Heart right ventricle (tissue), 16 donors: ENCODE measurements at regions not wholly inside any gene's neighbourhood (a gene's known extent, or its start where the extent isn't known, plus 50 kb on each side); places are given as distances from the start of the nearest gene placed in this dataset.

ENCODE experiments used
- ATAC-seq, 8 donors: fragments of 200-7000 bp; cut with Tn5 transposase; one replicate each; pipeline ENCODE4 v1.9.1; 2020; ENCODE audit warnings: mild to moderate bottlenecking in 8 of 8, moderate library complexity in 8 of 8, moderate number of reproducible peaks in 1 of 8
- DNase-seq, 2 donors: peaks; one replicate each; pipeline ENCODE4 v3.0.0-alpha.2; 2020
- H3K27ac ChIP-seq, 10 donors: fragments of 200-600 bp; sonication (generic) in 2 of 10; one replicate each; pipeline versions ENCODE4 v1.5.0 to v1.8.0; 2020 to 2022; ENCODE audit warnings: mild to moderate bottlenecking in 3 of 10
- H3K27me3 ChIP-seq, 7 donors: fragments of 200-600 bp; one replicate each; pipeline ENCODE4 v1.8.0; 2021 to 2022; ENCODE audit warnings: mild to moderate bottlenecking in 2 of 7
- H3K36me3 ChIP-seq, 9 donors: fragments of 200-600 bp; sonication (generic) in 1 of 9; one replicate each; pipeline versions ENCODE4 v1.5.0 to v1.8.0; 2020 to 2022; ENCODE audit warnings: mild to moderate bottlenecking in 2 of 9
- H3K4me1 ChIP-seq, 9 donors: fragments of 200-600 bp; sonication (generic) in 1 of 9; one replicate each; pipeline versions ENCODE4 v1.5.0 to v1.8.0; 2020 to 2022; ENCODE audit warnings: mild to moderate bottlenecking in 4 of 9
- H3K4me3 ChIP-seq, 10 donors: fragments of 200-600 bp; sonication (generic) in 2 of 10; one replicate each; pipeline versions ENCODE4 v1.5.0 to v1.8.0; 2020 to 2022; ENCODE audit warnings: mild to moderate bottlenecking in 7 of 10, moderate library complexity in 2 of 10
- H3K9me3 ChIP-seq, 11 donors: fragments of 200-600 bp in 10 of 11; sonication (generic) in 2 of 11; one replicate each; pipeline versions ENCODE4 v1.5.0 to v1.8.0; 2013 to 2022; ENCODE audit warnings: mild to moderate bottlenecking in 2 of 11, control low read depth in 1 of 11, moderate library complexity in 1 of 11
- CTCF ChIP-seq, 9 donors: fragments of 200-600 bp; sonication (generic) in 2 of 9; IDR thresholded peaks; one replicate each; pipeline versions ENCODE4 v1.5.0 to v1.8.0; 2021 to 2022; ENCODE audit warnings: antibody characterized with exemption in 9 of 9, mild to moderate bottlenecking in 5 of 9, moderate library complexity in 1 of 9
- WGBS, 2 donors: extraction: QIAGEN DNeasy Blood & Tissue Kit; methylation state at CpG; one replicate each; pipeline ENCODE4 v1.1.7; 2013; ENCODE audit warnings: inconsistent platforms in 1 of 2; 5-methylcytosine and 5-hydroxymethylcytosine counted together
- intact Hi-C, 10 donors: fragments of 100-400 bp; cut with DNase I; formaldehyde crosslinking; loops; one replicate each; pipeline versions ENCODE4 v1.11.1 to v1.14.2; 2022
- donor health status: Arrhythmogenic right ventricular cardiomyopathy.
- donor health status: ischemic (EF 13 %, LVEDD 7.1; RV severe dilation, severe dysfunction).
- donor health status: healthy with polysubstance abuse.
- donor health status: DM: no; HTN: yes; CAD: no.
- donor health status: DM: no; HTN: no; CAD: no.
- donor health status: ischemic (EF 25% LVEDD 6.9; RV normal size, moderate dysfunction).
- donor health status: ischemic (EF 25% LVEDD 5.7; RV mildly dilated, moderate dysfunction).
- donor health status: healthy.
- donor health status: DM: yes; HTN: yes; CAD: no.
- donor health status: Ischemic cardiomyopathy.
- donor health status: ischemic (EF 35%, LVEDD 5.7; RV mildly dilated, moderate dysfunction).
- donor health status: nonischemic (EF 11% LVEDD 7.7; RV severe dilation, severe dysfunction).
- donor health status: DM: yes; HTN: yes; CAD: no.
- donor health status: PGD.
- donor health status: ischemic (EF 29% LVEDD 5.4; RV normal size, mild dysfunction).
- donor health status: nonischemic (EF 23%, LVEDD 6.1; RV moderate dilation, normal function).

- Histone ChIP-seq H3K9me3 (peaks cover 0 to 12% (median 0%) of the 10 kb centered on the region in 11 donors), H3K4me3 (no peak overlapping the region), H3K4me1 (no peaks in the 10 kb centered on the region), H3K27me3 (peaks cover 0 to 6% (median 0%) of the 10 kb centered on the region in 7 donors), H3K27ac (no peak overlapping the region), H3K36me3 (no peaks in the 10 kb centered on the region)
- intact Hi-C loops: no loop called here
- no peak for TF ChIP-seq CTCF (IDR thresholded peaks at IDR 0.05)
- no peak for DNase-seq
- ATAC-seq: no peak
- WGBS, 2 donors: 42 to 94% methylated on average over 2 of the region's 2 CpGs
Measured at GRCh38 chr18:3397786-3398185, 52.2 kb upstream of the TGIF1 start.
